Activated CD4-positive, alpha-beta memory T cell treated with anti-CD3 and anti-CD28 coated beads, Interleukin-2, amount 10 ng/mL, durations not matched to agents 7 days and 5 days (primary cell): ENCODE measurements at regions not wholly inside any gene's neighbourhood (a gene's known extent, or its start where the extent isn't known, plus 50 kb on each side); places are given as distances from the start of the nearest gene placed in this dataset.

Source experiments
- CTCF ChIA-PET: fragments of 350-600 bp; sonication (Branson Sonifier 250); formaldehyde crosslinking; loops from one replicate; lab custom pipeline; 2021; ENCODE audit warnings: antibody characterized with exemption, inconsistent platforms; lab: Charles Lee
- POLR2A ChIA-PET: fragments of 350-600 bp; sonication (Branson Sonifier 250); formaldehyde crosslinking; loops from one replicate; lab custom pipeline; 2021; ENCODE audit warnings: antibody characterized with exemption; lab: Charles Lee
- DNase-seq: peaks from one replicate; pipeline ENCODE4 v3.0.0-alpha.2; 2020
- H3K27ac Mint-ChIP-seq: one replicate; pipeline ENCODE4 v1.8.0; 2021; ENCODE audit warnings: mild to moderate bottlenecking, mixed read lengths
- H3K27me3 Mint-ChIP-seq: one replicate; pipeline ENCODE4 v1.8.0; 2021; ENCODE audit warnings: mixed read lengths
- H3K36me3 Mint-ChIP-seq: one replicate; pipeline ENCODE4 v1.8.0; 2021; ENCODE audit warnings: low read depth, mixed read lengths
- H3K4me1 Mint-ChIP-seq: one replicate; pipeline ENCODE4 v1.8.0; 2021; ENCODE audit warnings: mixed read lengths
- H3K4me3 Mint-ChIP-seq: one replicate; pipeline ENCODE4 v1.8.0; 2021; ENCODE audit warnings: mild to moderate bottlenecking, mixed read lengths
- H3K9me3 Mint-ChIP-seq: one replicate; pipeline ENCODE4 v1.8.0; 2021; ENCODE audit warnings: mixed read lengths

GRCh38 chr9:120184266-120184665 lies 395.7 kb downstream of the CDK5RAP2 start:
- POLR2A ChIA-PET, result no interaction called here
- Mint-ChIP-seq H3K4me1 (no peaks in the 10 kb centered on the region), H3K36me3 (no peaks in the 10 kb centered on the region), H3K27me3 (no peaks in the 10 kb centered on the region), H3K4me3 (no peak overlapping the region), H3K27ac (no peak overlapping the region), H3K9me3 (no peaks in the 10 kb centered on the region)
- CTCF ChIA-PET, result no interaction called here
- DNase-seq, result no peak

GRCh38 chr9:120183615-120184014 lies 396.4 kb downstream of the CDK5RAP2 start:
- Mint-ChIP-seq H3K9me3 (no peaks in the 10 kb centered on the region), H3K36me3 (no peaks in the 10 kb centered on the region), H3K4me1 (no peaks in the 10 kb centered on the region), H3K27me3 (no peaks in the 10 kb centered on the region), H3K4me3 (no peak overlapping the region), H3K27ac (no peak overlapping the region)
- ChIA-PET CTCF (no interaction called here), POLR2A (no interaction called here)
- no peak for DNase-seq

GRCh38 chr9:120182011-120182410 lies 398.0 kb downstream of the CDK5RAP2 start:
- POLR2A ChIA-PET, result no interaction called here
- no peak for DNase-seq
- Mint-ChIP-seq H3K27ac (no peak overlapping the region), H3K4me1 (no peaks in the 10 kb centered on the region), H3K36me3 (no peaks in the 10 kb centered on the region), H3K27me3 (no peaks in the 10 kb centered on the region), H3K9me3 (no peaks in the 10 kb centered on the region), H3K4me3 (no peak overlapping the region)
- CTCF ChIA-PET, result no interaction called here

- H3K4me3 Mint-ChIP-seq, result no peak overlapping the region
- CTCF ChIA-PET, result no interaction called here
- no peak overlapping the region for H3K27ac Mint-ChIP-seq
- DNase-seq, result no peak
- POLR2A ChIA-PET, result no interaction called here
- no peaks in the 10 kb centered on the region for H3K9me3 Mint-ChIP-seq
- H3K4me1 Mint-ChIP-seq, result no peaks in the 10 kb centered on the region
- H3K36me3 Mint-ChIP-seq, result no peaks in the 10 kb centered on the region
- no peaks in the 10 kb centered on the region for H3K27me3 Mint-ChIP-seq
Observed at GRCh38 chr9:120177121-120177520, 402.8 kb downstream of the CDK5RAP2 start.

- ChIA-PET POLR2A (no interaction called here), CTCF (no interaction called here)
- Mint-ChIP-seq H3K27me3 (no peaks in the 10 kb centered on the region), H3K36me3 (no peaks in the 10 kb centered on the region), H3K9me3 (no peaks in the 10 kb centered on the region), H3K4me3 (no peak overlapping the region), H3K27ac (no peak overlapping the region), H3K4me1 (no peaks in the 10 kb centered on the region)
- no peak for DNase-seq
Observed at GRCh38 chr9:120175031-120175430, 404.9 kb downstream of the CDK5RAP2 start.

GRCh38 chr9:120161776-120162175 lies 418.2 kb downstream of the CDK5RAP2 start:
- CTCF ChIA-PET, result no interaction called here
- Mint-ChIP-seq H3K4me3 (no peak overlapping the region), H3K9me3 (no peaks in the 10 kb centered on the region), H3K27ac (no peak overlapping the region), H3K27me3 (no peaks in the 10 kb centered on the region), H3K36me3 (no peaks in the 10 kb centered on the region), H3K4me1 (no peaks in the 10 kb centered on the region)
- POLR2A ChIA-PET, result no interaction called here
- no peak for DNase-seq

GRCh38 chr9:120158221-120158620 lies 421.7 kb downstream of the CDK5RAP2 start:
- ChIA-PET CTCF (no interaction called here), POLR2A (no interaction called here)
- DNase-seq, result no peak
- H3K4me1 Mint-ChIP-seq, result no peaks in the 10 kb centered on the region
- no peaks in the 10 kb centered on the region for H3K9me3 Mint-ChIP-seq
- no peaks in the 10 kb centered on the region for H3K27me3 Mint-ChIP-seq
- H3K27ac Mint-ChIP-seq, result no peak overlapping the region
- no peaks in the 10 kb centered on the region for H3K36me3 Mint-ChIP-seq
- H3K4me3 Mint-ChIP-seq, result no peak overlapping the region

- ChIA-PET CTCF (no interaction called here), POLR2A (no interaction called here)
- no peak overlapping the region for H3K27ac Mint-ChIP-seq
- no peaks in the 10 kb centered on the region for H3K27me3 Mint-ChIP-seq
- no peaks in the 10 kb centered on the region for H3K36me3 Mint-ChIP-seq
- no peak overlapping the region for H3K4me3 Mint-ChIP-seq
- H3K9me3 Mint-ChIP-seq, result no peaks in the 10 kb centered on the region
- no peaks in the 10 kb centered on the region for H3K4me1 Mint-ChIP-seq
- no peak for DNase-seq
Observed at GRCh38 chr9:120156376-120156775, 423.6 kb downstream of the CDK5RAP2 start.

- ChIA-PET POLR2A (no interaction called here), CTCF (no interaction called here)
- H3K4me1 Mint-ChIP-seq, result no peaks in the 10 kb centered on the region
- H3K27me3 Mint-ChIP-seq, result no peaks in the 10 kb centered on the region
- no peak overlapping the region for H3K27ac Mint-ChIP-seq
- no peak overlapping the region for H3K4me3 Mint-ChIP-seq
- H3K9me3 Mint-ChIP-seq, result no peaks in the 10 kb centered on the region
- H3K36me3 Mint-ChIP-seq, result no peaks in the 10 kb centered on the region
- DNase-seq, result no peak
Observed at GRCh38 chr9:120153258-120153657, 426.7 kb downstream of the CDK5RAP2 start.

GRCh38 chr9:120152295-120152694 lies 427.7 kb downstream of the CDK5RAP2 start:
- H3K27ac Mint-ChIP-seq, result no peak overlapping the region
- CTCF ChIA-PET, result no interaction called here
- no peak overlapping the region for H3K4me3 Mint-ChIP-seq

GRCh38 chr9:120151806-120152205 lies 428.2 kb downstream of the CDK5RAP2 start:
- Mint-ChIP-seq H3K27me3 (no peaks in the 10 kb centered on the region), H3K4me3 (no peak overlapping the region)
- POLR2A ChIA-PET, result no interaction called here

More at GRCh38 chr9:120152295-120152694, 427.7 kb downstream of the CDK5RAP2 start:
- Mint-ChIP-seq H3K4me1 (no peaks in the 10 kb centered on the region), H3K36me3 (no peaks in the 10 kb centered on the region), H3K9me3 (no peaks in the 10 kb centered on the region), H3K27me3 (no peaks in the 10 kb centered on the region)
- POLR2A ChIA-PET, result no interaction called here
- no peak for DNase-seq

GRCh38 chr9:120151149-120151548 lies 428.8 kb downstream of the CDK5RAP2 start:
- H3K27me3 Mint-ChIP-seq, result no peaks in the 10 kb centered on the region
- H3K4me1 Mint-ChIP-seq, result no peaks in the 10 kb centered on the region
- ChIA-PET CTCF (no interaction called here), POLR2A (no interaction called here)
- no peak overlapping the region for H3K27ac Mint-ChIP-seq
- no peaks in the 10 kb centered on the region for H3K36me3 Mint-ChIP-seq
- H3K9me3 Mint-ChIP-seq, result no peaks in the 10 kb centered on the region
- no peak overlapping the region for H3K4me3 Mint-ChIP-seq
- DNase-seq, result no peak

More at GRCh38 chr9:120151806-120152205, 428.2 kb downstream of the CDK5RAP2 start:
- H3K27ac Mint-ChIP-seq, result no peak overlapping the region
- H3K4me1 Mint-ChIP-seq, result no peaks in the 10 kb centered on the region
- DNase-seq, result no peak
- H3K9me3 Mint-ChIP-seq, result no peaks in the 10 kb centered on the region
- CTCF ChIA-PET, result no interaction called here
- H3K36me3 Mint-ChIP-seq, result no peaks in the 10 kb centered on the region

GRCh38 chr9:120138955-120139354 lies 441.0 kb downstream of the CDK5RAP2 start:
- Mint-ChIP-seq H3K27ac (no peak overlapping the region), H3K4me1 (no peaks in the 10 kb centered on the region), H3K27me3 (no peaks in the 10 kb centered on the region), H3K9me3 (peaks cover 5% of the 10 kb centered on the region), H3K4me3 (no peak overlapping the region), H3K36me3 (no peaks in the 10 kb centered on the region)
- ChIA-PET CTCF (no interaction called here), POLR2A (no interaction called here)
- DNase-seq, result no peak

- Mint-ChIP-seq H3K36me3 (no peaks in the 10 kb centered on the region), H3K4me3 (no peak overlapping the region), H3K27ac (no peak overlapping the region), H3K4me1 (no peaks in the 10 kb centered on the region), H3K9me3 (peaks cover 5% of the 10 kb centered on the region), H3K27me3 (no peaks in the 10 kb centered on the region)
- CTCF ChIA-PET, result no interaction called here
- POLR2A ChIA-PET, result no interaction called here
- no peak for DNase-seq
Observed at GRCh38 chr9:120137186-120137840, 442.7 kb downstream of the CDK5RAP2 start.
